ENCODE measurements at regions not wholly inside any gene's neighbourhood (a gene's known extent, or its start where the extent isn't known, plus 50 kb on each side); places are given as distances from the start of the nearest gene placed in this dataset.

DNA sequence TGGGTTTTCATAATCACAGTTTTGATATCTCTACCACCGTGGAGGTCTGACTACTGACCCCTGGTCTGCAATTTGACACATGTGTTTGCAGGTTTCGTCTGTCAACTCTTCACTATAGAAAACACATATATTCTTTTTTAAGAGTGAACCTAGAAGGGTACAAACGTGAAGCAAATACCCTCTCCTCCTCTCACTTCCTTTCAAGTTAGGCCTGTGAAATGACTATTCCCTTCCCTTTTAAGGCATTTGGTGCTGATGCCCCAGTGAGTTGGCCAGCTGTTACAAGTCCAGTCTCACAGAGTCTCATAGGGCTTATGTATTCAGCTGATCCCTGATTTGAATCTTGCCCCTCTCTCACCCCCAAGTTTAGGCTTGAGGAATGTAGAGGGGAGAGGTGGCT, 742.0 kb upstream of the IGFBP3 start:
- DNase-seq (ENCODE audit: extremely low spot score, unreplicated experiment) = no peak

DNA sequence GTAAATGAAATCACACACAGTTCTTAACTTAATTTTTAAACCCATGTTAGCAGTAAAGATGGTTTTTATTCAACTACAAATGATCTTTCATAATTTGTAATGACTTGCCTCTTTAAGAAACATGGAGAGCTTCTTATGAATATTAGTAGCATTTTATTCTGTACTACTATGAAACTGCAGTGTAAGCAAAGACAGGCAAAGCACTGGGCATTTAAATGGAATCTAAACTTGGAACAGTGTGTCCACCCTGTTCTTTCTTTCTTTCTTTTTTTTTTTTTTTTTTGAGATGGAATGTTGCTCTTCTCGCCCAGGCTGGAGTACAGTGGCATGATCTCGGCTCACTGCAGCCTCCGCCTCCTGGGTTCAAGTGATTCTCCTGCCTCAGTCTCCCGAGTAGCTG, 740.4 kb upstream of the IGFBP3 start:
- Mint-ChIP-seq H3K4me3 (ENCODE audit: unreplicated experiment) (no peak overlapping the region), H3K27ac (ENCODE audit: unreplicated experiment) (no peak overlapping the region), H3K36me3 (ENCODE audit: unreplicated experiment) (peaks cover 2% of the 10 kb centered on the region), H3K9me3 (ENCODE audit: unreplicated experiment) (peaks cover 6% of the 10 kb centered on the region), H3K4me1 (ENCODE audit: unreplicated experiment) (peaks cover 22% of the 10 kb centered on the region), H3K27me3 (ENCODE audit: unreplicated experiment) (no peaks in the 10 kb centered on the region)
- DNase-seq (ENCODE audit: extremely low spot score, unreplicated experiment) = no peak
- TF ChIP-seq, protein P1, sequence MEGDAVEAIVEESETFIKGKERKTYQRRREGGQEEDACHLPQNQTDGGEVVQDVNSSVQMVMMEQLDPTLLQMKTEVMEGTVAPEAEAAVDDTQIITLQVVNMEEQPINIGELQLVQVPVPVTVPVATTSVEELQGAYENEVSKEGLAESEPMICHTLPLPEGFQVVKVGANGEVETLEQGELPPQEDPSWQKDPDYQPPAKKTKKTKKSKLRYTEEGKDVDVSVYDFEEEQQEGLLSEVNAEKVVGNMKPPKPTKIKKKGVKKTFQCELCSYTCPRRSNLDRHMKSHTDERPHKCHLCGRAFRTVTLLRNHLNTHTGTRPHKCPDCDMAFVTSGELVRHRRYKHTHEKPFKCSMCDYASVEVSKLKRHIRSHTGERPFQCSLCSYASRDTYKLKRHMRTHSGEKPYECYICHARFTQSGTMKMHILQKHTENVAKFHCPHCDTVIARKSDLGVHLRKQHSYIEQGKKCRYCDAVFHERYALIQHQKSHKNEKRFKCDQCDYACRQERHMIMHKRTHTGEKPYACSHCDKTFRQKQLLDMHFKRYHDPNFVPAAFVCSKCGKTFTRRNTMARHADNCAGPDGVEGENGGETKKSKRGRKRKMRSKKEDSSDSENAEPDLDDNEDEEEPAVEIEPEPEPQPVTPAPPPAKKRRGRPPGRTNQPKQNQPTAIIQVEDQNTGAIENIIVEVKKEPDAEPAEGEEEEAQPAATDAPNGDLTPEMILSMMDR (IDR thresholded peaks at IDR 0.05) = no peak

More for the DNA sequence above, 742.0 kb upstream of the IGFBP3 start:
- Mint-ChIP-seq H3K36me3 (ENCODE audit: unreplicated experiment) (peaks cover 5% of the 10 kb centered on the region), H3K27ac (ENCODE audit: unreplicated experiment) (no peak overlapping the region), H3K27me3 (ENCODE audit: unreplicated experiment) (no peaks in the 10 kb centered on the region), H3K9me3 (ENCODE audit: unreplicated experiment) (peaks cover 20% of the 10 kb centered on the region), H3K4me3 (ENCODE audit: unreplicated experiment) (no peak overlapping the region), H3K4me1 (ENCODE audit: unreplicated experiment) (peaks cover 22% of the 10 kb centered on the region)
- TF ChIP-seq, protein P1 (IDR thresholded peaks at IDR 0.05) = no peak

DNA sequence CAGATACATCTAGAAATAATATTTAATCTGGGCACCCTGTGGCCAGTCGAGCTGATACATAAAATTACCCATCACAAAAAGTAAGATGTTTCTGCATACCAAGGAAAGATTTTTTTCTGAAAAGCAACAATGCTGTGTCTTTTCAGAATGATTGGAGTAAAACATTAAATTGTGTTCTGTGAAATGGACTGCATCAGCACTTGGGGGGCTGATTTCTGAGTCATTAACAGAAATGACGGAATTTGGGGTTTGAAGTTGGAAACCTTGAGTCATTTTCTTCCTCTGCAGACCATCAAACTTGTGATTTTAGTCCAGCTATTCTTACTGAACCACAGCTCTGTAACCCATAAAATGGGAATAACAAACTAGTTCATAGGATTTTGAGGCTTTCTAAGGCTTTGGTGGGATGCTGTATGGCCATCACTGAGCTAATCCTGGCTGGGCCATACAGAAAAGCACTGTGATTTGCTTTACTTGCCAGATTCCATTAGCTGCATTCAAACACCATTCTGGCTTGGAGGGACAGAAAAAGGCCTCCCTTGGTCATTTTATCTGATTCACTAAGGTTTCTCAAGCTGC, 739.4 kb upstream of the IGFBP3 start:
- Mint-ChIP-seq H3K9me3 (ENCODE audit: unreplicated experiment) (no peaks in the 10 kb centered on the region), H3K36me3 (ENCODE audit: unreplicated experiment) (peaks cover 2% of the 10 kb centered on the region), H3K27ac (ENCODE audit: unreplicated experiment) (no peak overlapping the region), H3K27me3 (ENCODE audit: unreplicated experiment) (no peaks in the 10 kb centered on the region), H3K4me3 (ENCODE audit: unreplicated experiment) (no peak overlapping the region), H3K4me1 (ENCODE audit: unreplicated experiment) (peaks cover 22% of the 10 kb centered on the region)
- TF ChIP-seq, protein P1 (IDR thresholded peaks at IDR 0.05) = no peak
- DNase-seq (ENCODE audit: extremely low spot score, unreplicated experiment) = no peak

DNA sequence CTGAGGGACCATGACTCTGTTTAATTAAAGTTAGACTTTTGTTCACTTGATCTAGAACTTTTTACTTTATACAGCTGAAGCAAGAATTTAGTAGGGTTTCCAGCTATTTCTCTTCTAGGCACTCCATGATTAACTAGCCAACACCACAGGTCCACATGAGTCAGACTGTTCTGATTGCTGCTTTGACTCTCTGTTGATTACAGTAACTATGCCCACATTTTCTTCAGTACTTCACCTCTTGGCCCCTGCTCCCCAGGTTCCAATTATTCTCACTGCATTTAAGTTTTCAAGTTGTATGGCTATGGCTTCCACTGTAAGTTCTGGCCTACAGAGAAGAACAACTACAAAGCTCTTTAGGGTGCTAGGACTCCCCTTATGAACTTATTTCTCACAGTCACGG, 737.2 kb upstream of the IGFBP3 start:
- H3K36me3 Mint-ChIP-seq (ENCODE audit: unreplicated experiment) = peaks cover 2% of the 10 kb centered on the region
- H3K27ac Mint-ChIP-seq (ENCODE audit: unreplicated experiment) = no peak overlapping the region
- TF ChIP-seq, protein P1 (IDR thresholded peaks at IDR 0.05) = no peak
- H3K27me3 Mint-ChIP-seq (ENCODE audit: unreplicated experiment) = no peaks in the 10 kb centered on the region
- no peak overlapping the region for H3K4me3 Mint-ChIP-seq (ENCODE audit: unreplicated experiment)
- peaks cover 12% of the 10 kb centered on the region for H3K4me1 Mint-ChIP-seq (ENCODE audit: unreplicated experiment)
- no peaks in the 10 kb centered on the region for H3K9me3 Mint-ChIP-seq (ENCODE audit: unreplicated experiment)
- DNase-seq (ENCODE audit: extremely low spot score, unreplicated experiment) = no peak

DNA sequence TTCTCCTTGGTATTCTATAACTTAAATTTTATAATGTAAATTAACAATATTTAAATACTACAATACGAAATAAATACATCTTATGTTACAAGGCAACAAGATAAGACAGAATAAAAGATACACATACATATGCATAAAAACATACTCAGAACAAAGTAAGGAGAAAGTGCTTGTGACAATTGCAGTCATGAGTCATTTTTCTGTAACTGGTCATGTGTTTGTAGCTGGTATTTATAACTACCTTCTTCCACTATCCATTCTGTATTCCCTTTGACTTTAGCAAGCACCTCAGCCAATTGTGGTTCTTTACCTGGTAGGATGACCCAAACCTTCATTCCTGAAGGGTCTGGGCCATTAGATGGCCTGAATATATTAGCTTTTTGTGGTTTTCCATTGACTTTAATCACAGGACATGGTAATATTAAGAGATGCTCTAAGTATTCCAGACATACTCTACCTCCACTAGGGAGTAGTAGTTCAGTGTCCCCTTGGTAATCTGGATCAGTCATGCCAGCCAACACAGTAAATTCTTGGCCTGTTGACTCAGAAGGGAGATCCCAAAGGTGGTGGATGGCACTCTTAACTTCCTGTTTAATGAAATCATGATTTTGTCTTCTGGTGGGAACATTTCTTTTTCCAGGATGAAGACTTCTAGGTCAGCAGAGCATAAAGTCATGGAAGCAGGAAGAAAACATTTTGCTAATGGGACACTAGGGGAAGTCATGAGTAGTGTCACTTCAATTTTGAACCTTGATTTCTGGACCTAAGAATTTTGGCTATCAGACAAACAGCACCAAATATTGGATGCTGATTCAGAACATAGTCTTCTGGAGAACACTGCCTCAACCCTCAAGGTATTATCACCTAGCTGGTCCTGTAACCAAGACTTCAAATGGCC, 733.7 kb upstream of the IGFBP3 start:
- Mint-ChIP-seq H3K27me3 (ENCODE audit: unreplicated experiment) (no peaks in the 10 kb centered on the region), H3K27ac (ENCODE audit: unreplicated experiment) (no peak overlapping the region), H3K36me3 (ENCODE audit: unreplicated experiment) (peaks cover 2% of the 10 kb centered on the region), H3K4me3 (ENCODE audit: unreplicated experiment) (no peak overlapping the region), H3K9me3 (ENCODE audit: unreplicated experiment) (no peaks in the 10 kb centered on the region), H3K4me1 (ENCODE audit: unreplicated experiment) (peaks cover 5% of the 10 kb centered on the region)
- no peak for DNase-seq (ENCODE audit: extremely low spot score, unreplicated experiment)
- TF ChIP-seq, protein P1 (IDR thresholded peaks at IDR 0.05) = no peak
